Stimulated activated naive CD8-positive, alpha-beta T cell treated with anti-CD3 and anti-CD28 coated beads, Interleukin-15, amount 100 ng/mL, for 72 hours (primary cell): ENCODE measurements at regions not wholly inside any gene's neighbourhood (a gene's known extent, or its start where the extent isn't known, plus 50 kb on each side); places are given as distances from the start of the nearest gene placed in this dataset.
A peak's percentile ranks its signal among the peaks of the same experiment; 100 is the strongest.
"Not testable (repeated sequence)": the region's sequence is repeated elsewhere in the genome, so short reads cannot be mapped to it uniquely, and the experiment has no call there.

Source experiments
- ATAC-seq: fragments of 150-1000 bp; cut with Tn5 transposase; 2 replicates; pipeline ENCODE4 v1.10.0; 2021; ENCODE audit warnings: mild to moderate bottlenecking, moderate library complexity
- DNase-seq, 2 donors: peaks; one replicate each; pipeline ENCODE4 v3.0.0; 2021 to 2022
- H3K27ac Mint-ChIP-seq, 2 donors: one replicate each; pipeline ENCODE4 v1.8.0; 2022; ENCODE audit warnings: mild to moderate bottlenecking in 2 of 2, mixed read lengths in 2 of 2, moderate library complexity in 2 of 2
- H3K27me3 Mint-ChIP-seq: one replicate; pipeline ENCODE4 v1.8.0; 2022; ENCODE audit warnings: mixed read lengths
- H3K4me1 Mint-ChIP-seq: one replicate; pipeline ENCODE4 v1.8.0; 2022; ENCODE audit warnings: mild to moderate bottlenecking, mixed read lengths
- H3K4me3 Mint-ChIP-seq, 2 donors: one replicate each; pipeline ENCODE4 v1.8.0; 2022; ENCODE audit warnings: mild to moderate bottlenecking in 2 of 2, mixed read lengths in 2 of 2, moderate library complexity in 1 of 2
- H3K9me3 Mint-ChIP-seq, 2 donors: one replicate each; pipeline ENCODE4 v1.8.0; 2022; ENCODE audit warnings: mixed read lengths in 2 of 2

GRCh38 chr5:10891193-10891592 is 130.2 kb upstream of the DAP start:
- DNase-seq, result no peak
- no peak for ATAC-seq
- Mint-ChIP-seq H3K9me3 (peaks cover 0 to 8% of the 10 kb centered on the region in 2 donors), H3K27ac (no peak overlapping the region), H3K27me3 (no peaks in the 10 kb centered on the region), H3K4me1 (no peaks in the 10 kb centered on the region), H3K4me3 (no peak overlapping the region)

DNA sequence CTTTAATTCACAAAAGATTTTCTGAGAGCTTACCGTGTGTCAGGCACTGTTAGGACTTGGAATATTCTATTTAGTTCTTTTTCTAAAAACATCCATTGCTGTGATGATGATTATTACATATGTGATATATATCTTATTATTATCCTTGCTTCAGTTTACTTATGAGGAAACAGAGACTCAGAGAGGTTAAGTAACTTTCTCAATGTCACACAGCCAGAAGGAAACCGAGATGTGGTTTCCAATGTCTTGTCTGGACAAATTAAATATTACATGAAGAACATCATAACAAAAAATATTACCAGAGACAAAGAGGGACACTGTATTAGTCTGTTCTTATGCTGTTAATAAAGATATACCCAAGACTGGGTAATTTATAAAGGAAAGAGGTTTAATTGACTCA is 125.5 kb upstream of the DAP start:
- no peak for ATAC-seq
- H3K27ac Mint-ChIP-seq, result no peak overlapping the region
- H3K4me3 Mint-ChIP-seq, result no peak overlapping the region
- H3K4me1 Mint-ChIP-seq, result no peaks in the 10 kb centered on the region
- peaks cover 0 to 14% of the 10 kb centered on the region in 2 donors for H3K9me3 Mint-ChIP-seq
- H3K27me3 Mint-ChIP-seq, result no peaks in the 10 kb centered on the region
- DNase-seq, result no peak

- Mint-ChIP-seq H3K4me1 (no peaks in the 10 kb centered on the region), H3K9me3 (peaks cover 0 to 14% of the 10 kb centered on the region in 2 donors), H3K27ac (no peak overlapping the region), H3K4me3 (no peak overlapping the region), H3K27me3 (peaks cover 4% of the 10 kb centered on the region)
- ATAC-seq (no peak), DNase-seq (no peak)
Measured at GRCh38 chr5:10885026-10885425, 124.0 kb upstream of the DAP start.

DNA sequence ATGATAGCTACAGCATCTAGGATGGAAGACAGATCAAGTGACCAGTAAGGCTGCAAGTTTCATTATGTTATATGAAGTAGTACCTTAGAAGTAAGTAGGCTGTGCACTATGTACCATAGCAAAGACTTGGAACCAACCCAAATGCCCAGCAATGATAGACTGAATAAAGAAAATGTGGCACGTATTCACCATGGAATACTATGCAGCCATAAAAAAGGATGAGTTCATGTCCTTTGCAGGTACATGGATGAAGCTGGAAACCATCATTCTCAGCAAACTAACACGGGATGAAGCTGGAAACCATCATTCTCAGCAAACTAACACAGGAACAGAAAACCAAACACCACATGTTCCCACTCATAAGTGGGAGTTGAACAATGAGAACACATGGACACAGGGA is 122.9 kb upstream of the DAP start:
- H3K27ac Mint-ChIP-seq, H3K4me1 Mint-ChIP-seq: not testable (repeated sequence)

DNA sequence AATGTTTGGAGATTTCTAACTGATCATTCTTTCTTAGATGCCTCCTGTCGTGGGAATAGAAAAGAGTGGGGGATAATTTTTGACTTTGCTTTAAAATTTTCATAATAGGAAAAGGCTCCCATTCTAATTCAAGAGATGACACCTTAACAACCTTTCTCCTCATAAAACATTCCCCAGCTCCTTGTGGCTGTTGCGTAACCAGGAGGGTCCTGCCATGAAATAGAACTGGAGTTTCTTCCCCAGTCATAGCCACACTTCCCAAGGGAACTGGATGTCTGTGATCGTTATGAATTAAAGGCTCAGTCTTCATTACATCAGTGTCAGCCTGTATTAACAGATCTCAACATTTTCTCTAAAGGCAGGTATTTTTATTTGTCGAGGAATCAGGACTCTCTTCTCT is 119.9 kb upstream of the DAP start:
- ATAC-seq, result no peak
- no peak for DNase-seq
- Mint-ChIP-seq H3K4me1 (no peaks in the 10 kb centered on the region), H3K27me3 (peaks cover 41% of the 10 kb centered on the region), H3K27ac (no peak overlapping the region), H3K4me3 (no peak overlapping the region), H3K9me3 (peaks cover 0 to 5% of the 10 kb centered on the region in 2 donors)

More for the DNA sequence above, 122.9 kb upstream of the DAP start:
- H3K9me3 Mint-ChIP-seq, H3K4me3 Mint-ChIP-seq, ATAC-seq, DNase-seq: not testable (repeated sequence)
- H3K27me3 Mint-ChIP-seq, result peaks cover 15% of the 10 kb centered on the region

GRCh38 chr5:10876996-10877395 is 116.0 kb upstream of the DAP start:
- not testable (repeated sequence) for H3K4me3 Mint-ChIP-seq, H3K4me1 Mint-ChIP-seq, H3K27ac Mint-ChIP-seq, H3K9me3 Mint-ChIP-seq, DNase-seq, ATAC-seq
- peaks cover 54% of the 10 kb centered on the region for H3K27me3 Mint-ChIP-seq

DNA sequence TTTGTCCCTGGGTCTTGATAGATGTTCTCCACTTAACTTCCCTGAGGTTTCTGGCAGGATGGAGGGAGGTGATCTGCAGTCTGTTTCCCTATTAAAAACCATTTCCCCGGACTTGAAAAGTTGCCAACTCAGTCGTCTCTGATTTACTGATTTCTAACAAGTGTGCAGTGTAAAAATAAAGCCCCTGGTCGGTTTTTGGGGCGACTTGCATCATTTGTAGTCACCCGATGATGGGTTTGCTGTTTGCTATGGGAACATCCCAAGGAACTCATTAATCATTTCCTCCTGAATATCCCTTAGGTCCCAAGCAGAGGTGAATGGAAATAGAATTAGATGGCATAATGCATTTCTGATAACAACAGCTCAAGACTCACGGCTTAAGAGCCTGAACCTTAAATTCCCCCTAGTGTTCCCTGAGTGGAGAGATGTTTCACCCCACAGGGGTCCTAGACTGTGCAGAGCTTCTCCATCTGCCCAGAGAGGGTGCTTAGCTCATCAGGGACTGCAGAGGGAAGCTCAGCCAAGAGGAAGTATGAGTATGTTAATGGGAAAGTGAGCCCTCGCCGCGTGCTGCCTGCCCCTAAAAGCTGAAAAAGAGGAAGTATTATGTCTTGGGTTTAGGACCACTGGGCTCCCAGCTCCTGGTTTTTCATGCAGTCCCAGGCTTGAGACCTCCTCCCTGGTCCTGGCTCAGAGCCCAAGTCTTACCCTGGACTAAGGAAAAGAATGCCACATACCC is 115.1 kb upstream of the DAP start:
- ATAC-seq (no peak), DNase-seq (no peak)
- Mint-ChIP-seq H3K4me3 (no peak overlapping the region), H3K4me1 (no peaks in the 10 kb centered on the region), H3K27ac (no peak overlapping the region), H3K9me3 (no peaks in the 10 kb centered on the region), H3K27me3 (peaks cover 54% of the 10 kb centered on the region)

DNA sequence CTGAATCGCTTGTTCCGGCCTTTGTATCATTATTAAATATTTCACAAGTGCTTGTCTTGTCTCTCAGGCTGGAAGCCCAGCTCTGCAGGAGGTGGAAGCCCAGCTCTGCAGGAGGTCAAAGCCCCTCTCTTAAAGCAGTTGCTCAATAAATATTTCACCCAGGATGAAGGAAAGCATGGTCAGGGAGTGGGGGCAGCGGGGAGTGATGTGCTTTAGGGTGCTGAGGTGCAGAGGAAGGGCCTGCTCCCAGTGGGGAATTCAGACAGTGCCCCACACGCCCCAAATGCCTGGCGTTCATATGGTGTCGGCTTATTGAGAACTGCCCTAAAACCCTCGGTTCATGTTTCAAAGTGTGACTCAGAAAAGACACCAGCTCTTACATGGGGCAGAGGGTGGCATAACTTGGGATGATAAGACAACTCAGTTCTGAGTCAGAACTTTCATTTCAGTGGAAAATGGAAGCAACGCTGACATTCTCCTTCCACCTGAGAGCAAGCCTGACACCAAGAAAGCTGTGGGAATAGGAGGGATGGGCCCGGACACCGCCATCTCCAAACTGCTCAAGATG is 114.3 kb upstream of the DAP start:
- Mint-ChIP-seq H3K9me3 (no peaks in the 10 kb centered on the region), H3K4me1 (no peaks in the 10 kb centered on the region), H3K27ac (no peak overlapping the region), H3K4me3 (no peak overlapping the region), H3K27me3 (peaks cover 52% of the 10 kb centered on the region)
- DNase-seq, result no peak
- ATAC-seq, result no peak

- no peak overlapping the region for H3K4me3 Mint-ChIP-seq
- peaks cover 45% of the 10 kb centered on the region for H3K27me3 Mint-ChIP-seq
- H3K9me3 Mint-ChIP-seq, result no peaks in the 10 kb centered on the region
- DNase-seq, result no peak
- no peaks in the 10 kb centered on the region for H3K4me1 Mint-ChIP-seq
- H3K27ac Mint-ChIP-seq, result no peak overlapping the region
- ATAC-seq, result no peak
Measured at GRCh38 chr5:10874541-10874940, 113.5 kb upstream of the DAP start.

- ATAC-seq (no peak), DNase-seq (no peak)
- Mint-ChIP-seq H3K4me3 (no peak overlapping the region), H3K27me3 (peaks cover 12% of the 10 kb centered on the region), H3K4me1 (no peaks in the 10 kb centered on the region), H3K27ac (no peak overlapping the region), H3K9me3 (no peaks in the 10 kb centered on the region)
Measured at GRCh38 chr5:10870791-10871190, 109.8 kb upstream of the DAP start.

GRCh38 chr5:10868956-10869355 is 107.9 kb upstream of the DAP start:
- Mint-ChIP-seq H3K4me3 (no peak overlapping the region), H3K27ac (no peak overlapping the region), H3K9me3 (no peaks in the 10 kb centered on the region), H3K4me1 (no peaks in the 10 kb centered on the region), H3K27me3 (no peaks in the 10 kb centered on the region)
- DNase-seq (no peak), ATAC-seq (no peak)

- Mint-ChIP-seq H3K27me3 (peaks cover 2% of the 10 kb centered on the region), H3K4me1 (peaks cover 5% of the 10 kb centered on the region), H3K4me3 (no peak overlapping the region), H3K9me3 (no peaks in the 10 kb centered on the region), H3K27ac (no peak overlapping the region)
- no peak for ATAC-seq
- DNase-seq, result no peak
Measured at GRCh38 chr5:10867389-10868303, 106.6 kb upstream of the DAP start.

DNA sequence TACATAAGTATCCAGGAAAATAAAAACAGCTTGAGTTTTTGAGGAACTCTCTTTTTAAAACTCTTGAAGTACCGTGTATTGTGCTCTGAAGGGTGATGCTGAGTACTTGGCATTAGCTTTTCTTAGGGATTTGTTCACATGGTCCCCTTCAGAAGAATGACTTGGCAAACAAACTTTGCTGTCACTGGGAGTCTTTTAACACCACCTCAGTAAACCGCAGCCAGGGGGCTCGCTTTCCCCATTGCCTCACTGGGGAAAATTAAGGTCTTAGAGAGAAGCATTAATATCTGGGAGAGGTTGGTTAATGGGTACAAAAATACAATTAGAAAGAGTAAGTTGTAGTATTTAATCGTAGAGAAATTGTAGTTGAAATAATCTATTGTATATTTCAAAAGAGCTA is 105.9 kb upstream of the DAP start:
- H3K4me1 Mint-ChIP-seq, result peaks cover 5% of the 10 kb centered on the region
- no peak overlapping the region for H3K4me3 Mint-ChIP-seq
- no peak overlapping the region for H3K27ac Mint-ChIP-seq
- H3K27me3 Mint-ChIP-seq, result peaks cover 9% of the 10 kb centered on the region
- DNase-seq, result no peak
- H3K9me3 Mint-ChIP-seq, result no peaks in the 10 kb centered on the region
- no peak for ATAC-seq

- H3K4me1 Mint-ChIP-seq, result peaks cover 5% of the 10 kb centered on the region
- no peaks in the 10 kb centered on the region for H3K9me3 Mint-ChIP-seq
- H3K27me3 Mint-ChIP-seq, result peaks cover 21% of the 10 kb centered on the region
- ATAC-seq (peak; percentile 73), DNase-seq (peak; percentile 49 to 54)
- H3K4me3 Mint-ChIP-seq, result no peak overlapping the region
- no peak overlapping the region for H3K27ac Mint-ChIP-seq
Measured at GRCh38 chr5:10863763-10864383, 102.8 kb upstream of the DAP start.

GRCh38 chr5:10862085-10862484 is 101.1 kb upstream of the DAP start:
- no peak for ATAC-seq
- H3K27ac Mint-ChIP-seq, result no peak overlapping the region

GRCh38 chr5:10861423-10861790 is 100.4 kb upstream of the DAP start:
- H3K27me3 Mint-ChIP-seq, result peaks cover 44% of the 10 kb centered on the region
- DNase-seq, result no peak
- H3K9me3 Mint-ChIP-seq, result no peaks in the 10 kb centered on the region
- no peak for ATAC-seq
- no peak overlapping the region for H3K4me3 Mint-ChIP-seq
- H3K27ac Mint-ChIP-seq, result no peak overlapping the region
- H3K4me1 Mint-ChIP-seq, result peaks cover 5% of the 10 kb centered on the region

More at GRCh38 chr5:10862085-10862484, 101.1 kb upstream of the DAP start:
- no peaks in the 10 kb centered on the region for H3K9me3 Mint-ChIP-seq
- H3K4me3 Mint-ChIP-seq, result no peak overlapping the region
- peaks cover 38% of the 10 kb centered on the region for H3K27me3 Mint-ChIP-seq
- peaks cover 5% of the 10 kb centered on the region for H3K4me1 Mint-ChIP-seq
- DNase-seq, result no peak
